ENCODE measurements at regions not wholly inside any gene's neighbourhood (a gene's known extent, or its start where the extent isn't known, plus 50 kb on each side); places are given as distances from the start of the nearest gene placed in this dataset.
A peak's percentile ranks its signal among the peaks of the same experiment; 100 is the strongest.
"Not testable (repeated sequence)": the region's sequence is repeated elsewhere in the genome, so short reads cannot be mapped to it uniquely, and the experiment has no call there.

- peak overlapping the region in 1 of 2 donors; percentile 17 for H3K4me3 Mint-ChIP-seq
- not testable (repeated sequence) for H3K27me3 Mint-ChIP-seq; H3K27ac Mint-ChIP-seq; ATAC-seq (replicated peaks); DNase-seq; H3K36me3 Mint-ChIP-seq; H3K9me3 Mint-ChIP-seq
- H3K4me1 Mint-ChIP-seq = peaks cover 18 to 25% of the 10 kb centered on the region in 2 donors
Measured at GRCh38 chr2:88887466-88887865, 196.0 kb downstream of the RPIA start.

DNA sequence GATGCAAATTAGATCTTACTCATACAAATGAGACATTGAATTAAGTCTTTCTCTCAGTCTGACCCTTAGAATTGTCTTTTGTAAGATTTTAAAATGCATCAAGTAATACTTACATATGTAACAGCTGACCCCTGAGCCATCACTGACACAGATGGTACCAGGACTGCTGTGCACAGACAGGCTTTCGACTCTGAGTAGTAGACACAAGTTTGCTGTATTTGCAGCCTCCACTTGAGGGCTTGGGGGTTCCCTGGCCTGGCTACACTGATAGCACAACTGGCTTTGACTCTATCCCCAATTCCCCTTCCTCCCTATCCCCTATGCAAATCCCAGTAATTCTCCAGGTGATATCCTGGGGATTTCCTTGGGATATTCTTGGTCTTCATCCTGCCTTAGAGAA lies 200.7 kb downstream of the RPIA start:
- ATAC-seq (replicated peaks) = no peak
- no peaks in the 10 kb centered on the region for H3K36me3 Mint-ChIP-seq
- H3K9me3 Mint-ChIP-seq = no peaks in the 10 kb centered on the region
- no peak overlapping the region for H3K4me3 Mint-ChIP-seq
- no peaks in the 10 kb centered on the region for H3K27me3 Mint-ChIP-seq
- H3K27ac Mint-ChIP-seq = no peak overlapping the region
- no peak for DNase-seq
- peaks cover 8 to 9% of the 10 kb centered on the region in 2 donors for H3K4me1 Mint-ChIP-seq

GRCh38 chr2:88892788-88893187 lies 201.3 kb downstream of the RPIA start:
- H3K27me3 Mint-ChIP-seq = no peaks in the 10 kb centered on the region
- DNase-seq (no peak), ATAC-seq (replicated peaks) (no peak)
- H3K9me3 Mint-ChIP-seq = no peaks in the 10 kb centered on the region
- H3K36me3 Mint-ChIP-seq = no peaks in the 10 kb centered on the region
- no peak overlapping the region for H3K27ac Mint-ChIP-seq
- no peak overlapping the region for H3K4me3 Mint-ChIP-seq
- peaks cover 4 to 7% of the 10 kb centered on the region in 2 donors for H3K4me1 Mint-ChIP-seq

- peaks cover 1 to 3% of the 10 kb centered on the region in 2 donors for H3K9me3 Mint-ChIP-seq
- peak in 1 of 2 donors; percentile 10 for ATAC-seq (replicated peaks)
- no peak for DNase-seq
- H3K27ac Mint-ChIP-seq = no peak overlapping the region
- no peaks in the 10 kb centered on the region for H3K27me3 Mint-ChIP-seq
- H3K4me1 Mint-ChIP-seq = peaks cover 8% of the 10 kb centered on the region in 2 donors
- H3K4me3 Mint-ChIP-seq = peak overlapping the region in 1 of 2 donors; percentile 22
- H3K36me3 Mint-ChIP-seq = peaks cover 0 to 3% of the 10 kb centered on the region in 2 donors
Measured at GRCh38 chr2:88896971-88897370, 205.5 kb downstream of the RPIA start.

GRCh38 chr2:88897715-88898114 lies 206.2 kb downstream of the RPIA start:
- Mint-ChIP-seq H3K27me3 (no peaks in the 10 kb centered on the region), H3K4me3 (peak overlapping the region; percentile 23 to 37), H3K27ac (peak overlapping the region; percentile 75), H3K36me3 (peaks cover 0 to 3% of the 10 kb centered on the region in 2 donors), H3K4me1 (peaks cover 8% of the 10 kb centered on the region in 2 donors), H3K9me3 (peaks cover 1 to 3% of the 10 kb centered on the region in 2 donors)
- peak; percentile 76 to 79 for ATAC-seq (replicated peaks)
- no peak for DNase-seq

GRCh38 chr2:88903749-88904353 lies 212.4 kb downstream of the RPIA start:
- H3K27me3 Mint-ChIP-seq = no peaks in the 10 kb centered on the region
- H3K36me3 Mint-ChIP-seq = peaks cover 0 to 3% of the 10 kb centered on the region in 2 donors
- DNase-seq = no peak
- peak overlapping the region; percentile 42 for H3K27ac Mint-ChIP-seq
- peaks cover 1 to 3% of the 10 kb centered on the region in 2 donors for H3K9me3 Mint-ChIP-seq
- H3K4me3 Mint-ChIP-seq = no peak overlapping the region
- peaks cover 0 to 6% of the 10 kb centered on the region in 2 donors for H3K4me1 Mint-ChIP-seq
- ATAC-seq (replicated peaks) = peak; percentile 63 to 68

GRCh38 chr2:88913280-88913679 lies 221.8 kb downstream of the RPIA start:
- Mint-ChIP-seq H3K27ac (no peak overlapping the region), H3K9me3 (no peaks in the 10 kb centered on the region), H3K27me3 (no peaks in the 10 kb centered on the region), H3K36me3 (no peaks in the 10 kb centered on the region), H3K4me1 (peaks cover 1 to 16% of the 10 kb centered on the region in 2 donors), H3K4me3 (no peak overlapping the region)
- DNase-seq (no peak), ATAC-seq (replicated peaks) (peak; percentile 42 to 59)

DNA sequence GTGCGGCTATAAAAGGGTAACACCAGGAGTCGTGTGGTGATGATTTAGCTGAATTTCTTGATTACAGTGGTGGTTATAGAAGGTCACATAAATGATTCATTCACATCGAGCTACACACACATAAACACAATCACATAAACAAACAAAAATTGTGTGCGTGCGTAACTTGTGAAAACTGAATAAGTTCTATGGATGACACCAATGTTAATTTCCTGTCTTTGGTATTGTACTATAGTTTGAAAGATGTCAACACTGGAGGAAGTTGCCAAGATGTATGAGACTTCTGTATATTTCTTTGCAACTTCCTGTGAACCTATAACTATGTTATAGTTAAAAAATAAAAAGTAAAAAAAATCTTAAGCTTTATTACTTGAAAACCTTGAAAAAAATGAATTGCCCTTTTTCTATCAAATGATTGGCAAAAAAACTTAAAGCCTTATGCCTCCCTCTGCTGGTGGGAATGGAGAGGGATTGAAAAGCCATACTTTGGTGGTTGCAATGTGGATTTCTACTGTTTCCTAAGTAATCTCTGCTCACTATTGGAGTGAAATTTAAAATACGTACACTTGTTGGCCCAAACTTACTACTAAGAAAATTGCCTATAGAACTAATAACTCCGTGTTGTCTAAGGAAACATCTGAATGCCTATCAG lies 227.7 kb downstream of the RPIA start:
- ATAC-seq (replicated peaks) = no peak
- Mint-ChIP-seq H3K27me3 (no peaks in the 10 kb centered on the region), H3K4me1 (peaks cover 1 to 6% of the 10 kb centered on the region in 2 donors), H3K4me3 (no peak overlapping the region), H3K27ac (no peak overlapping the region), H3K36me3 (no peaks in the 10 kb centered on the region), H3K9me3 (no peaks in the 10 kb centered on the region)
- DNase-seq = no peak

DNA sequence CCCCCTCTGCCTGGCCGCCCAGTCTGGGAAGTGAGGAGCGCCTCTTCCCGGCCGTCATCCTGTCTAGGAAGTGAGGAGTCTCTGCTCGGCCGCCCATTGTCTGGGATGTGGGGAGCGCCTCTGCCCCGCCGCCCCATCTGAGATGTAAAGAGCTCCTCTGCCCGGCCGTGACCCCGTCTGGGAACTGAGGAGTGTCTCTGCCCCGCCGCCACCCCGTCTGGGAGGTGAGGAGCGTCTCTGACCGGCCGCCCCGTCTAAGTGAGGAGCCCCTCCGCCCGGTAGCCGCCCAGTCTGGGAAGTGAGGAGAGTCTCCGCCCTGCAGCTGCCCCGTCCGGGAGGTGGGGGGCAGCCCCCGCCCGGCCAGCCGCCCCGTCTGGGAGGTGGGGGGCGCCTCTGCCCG lies 228.9 kb downstream of the RPIA start:
- not testable (repeated sequence) for DNase-seq; H3K27me3 Mint-ChIP-seq; H3K4me3 Mint-ChIP-seq; H3K27ac Mint-ChIP-seq; H3K36me3 Mint-ChIP-seq; H3K4me1 Mint-ChIP-seq; ATAC-seq (replicated peaks); H3K9me3 Mint-ChIP-seq

DNA sequence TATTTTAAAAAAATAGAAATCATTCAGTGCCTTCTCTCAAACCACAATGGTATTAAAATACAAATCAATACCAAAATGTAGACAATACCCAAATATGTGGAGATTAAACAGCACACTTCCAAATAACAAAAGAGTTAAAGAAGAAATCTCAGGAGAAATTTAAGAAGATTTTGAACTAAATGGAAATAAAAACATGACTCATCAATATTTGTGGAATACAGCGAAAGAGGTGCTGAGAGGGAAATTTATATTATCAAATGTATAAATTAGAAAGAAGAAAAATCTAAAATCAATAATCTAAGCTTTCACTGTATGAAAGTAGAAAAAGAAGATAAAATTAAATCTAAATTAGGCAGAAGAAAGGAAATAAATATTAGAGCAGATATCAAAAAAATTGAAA lies 233.1 kb downstream of the RPIA start:
- DNase-seq (no peak), ATAC-seq (replicated peaks) (no peak)
- Mint-ChIP-seq H3K27me3 (no peaks in the 10 kb centered on the region), H3K4me3 (no peak overlapping the region), H3K4me1 (no peaks in the 10 kb centered on the region), H3K36me3 (no peaks in the 10 kb centered on the region), H3K9me3 (no peaks in the 10 kb centered on the region), H3K27ac (no peak overlapping the region)

DNA sequence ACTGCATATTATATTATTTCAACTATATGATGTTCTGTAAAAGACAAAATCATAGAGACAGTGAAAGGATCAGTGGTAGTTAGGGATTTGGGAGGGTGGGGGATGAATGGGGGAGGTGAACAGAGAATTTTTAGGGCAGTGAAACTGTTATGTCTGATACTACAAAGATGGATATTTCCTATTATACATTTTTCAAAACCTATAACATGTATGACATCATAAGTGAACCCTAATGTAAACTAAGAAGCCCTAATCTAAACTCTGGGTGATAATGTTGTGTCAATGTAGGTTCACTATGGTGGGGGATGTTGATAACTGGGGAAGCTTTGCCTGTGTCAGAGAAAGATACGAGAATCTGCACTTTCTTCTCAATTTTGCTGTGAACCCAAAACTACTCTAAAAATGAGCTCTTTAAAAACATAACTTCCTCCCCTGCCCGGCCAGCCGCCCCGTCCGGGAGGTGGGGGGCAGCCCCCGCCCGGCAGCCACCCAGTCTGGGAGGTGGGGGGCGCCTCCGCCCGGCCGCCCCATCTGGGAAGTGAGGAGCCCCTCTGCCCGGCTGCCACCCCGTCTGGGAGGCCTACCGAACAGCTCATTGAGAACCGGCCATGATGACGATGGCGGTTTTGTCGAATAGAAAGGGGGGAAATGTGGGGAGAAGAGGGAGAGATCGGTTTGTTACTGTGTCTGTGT lies 234.4 kb downstream of the RPIA start:
- Mint-ChIP-seq H3K36me3 (no peaks in the 10 kb centered on the region), H3K9me3 (no peaks in the 10 kb centered on the region), H3K27me3 (no peaks in the 10 kb centered on the region), H3K4me1 (no peaks in the 10 kb centered on the region), H3K4me3 (no peak overlapping the region), H3K27ac (no peak overlapping the region)
- no peak for ATAC-seq (replicated peaks)
- DNase-seq = no peak

GRCh38 chr2:88927128-88927527 lies 235.7 kb downstream of the RPIA start:
- no peak for DNase-seq
- no peaks in the 10 kb centered on the region for H3K9me3 Mint-ChIP-seq
- no peak overlapping the region for H3K4me3 Mint-ChIP-seq
- no peak for ATAC-seq (replicated peaks)
- no peaks in the 10 kb centered on the region for H3K27me3 Mint-ChIP-seq
- no peaks in the 10 kb centered on the region for H3K4me1 Mint-ChIP-seq
- no peaks in the 10 kb centered on the region for H3K36me3 Mint-ChIP-seq
- H3K27ac Mint-ChIP-seq = no peak overlapping the region

DNA sequence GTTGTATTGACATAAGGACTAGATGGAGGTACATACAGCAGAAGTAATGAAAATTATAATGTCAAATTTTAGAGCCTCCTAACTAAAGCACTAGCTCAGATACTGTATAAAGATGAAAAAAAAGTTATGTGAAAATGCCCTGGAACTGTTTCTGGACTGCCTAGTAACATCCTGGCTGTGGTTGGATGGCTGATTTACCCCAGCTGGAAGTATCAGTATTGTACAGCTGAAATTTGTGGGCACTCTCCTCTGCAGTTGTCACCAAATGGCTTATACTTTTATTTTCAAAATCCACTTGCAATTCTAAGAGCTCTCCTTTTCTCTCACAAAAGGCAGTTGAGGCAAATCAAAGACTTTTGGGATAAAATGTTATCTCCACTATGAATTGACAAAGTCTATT lies 239.2 kb downstream of the RPIA start:
- H3K27me3 Mint-ChIP-seq = no peaks in the 10 kb centered on the region
- H3K27ac Mint-ChIP-seq = no peak overlapping the region
- H3K4me1 Mint-ChIP-seq = peaks cover 0 to 3% of the 10 kb centered on the region in 2 donors
- ATAC-seq (replicated peaks) (no peak), DNase-seq (no peak)
- H3K36me3 Mint-ChIP-seq = peaks cover 0 to 2% of the 10 kb centered on the region in 2 donors
- H3K9me3 Mint-ChIP-seq = no peaks in the 10 kb centered on the region
- no peak overlapping the region for H3K4me3 Mint-ChIP-seq

GRCh38 chr2:88932686-88933085 lies 241.2 kb downstream of the RPIA start:
- Mint-ChIP-seq H3K27ac (no peak overlapping the region), H3K9me3 (no peaks in the 10 kb centered on the region), H3K4me1 (peaks cover 0 to 3% of the 10 kb centered on the region in 2 donors), H3K4me3 (no peak overlapping the region), H3K27me3 (no peaks in the 10 kb centered on the region), H3K36me3 (peaks cover 0 to 2% of the 10 kb centered on the region in 2 donors)
- no peak for DNase-seq
- no peak for ATAC-seq (replicated peaks)

GRCh38 chr2:88933091-88933490 lies 241.6 kb downstream of the RPIA start:
- H3K36me3 Mint-ChIP-seq = peaks cover 0 to 2% of the 10 kb centered on the region in 2 donors

More at GRCh38 chr2:88933091-88933490, 241.6 kb downstream of the RPIA start:
- Mint-ChIP-seq H3K27ac (peak overlapping the region; percentile 9), H3K27me3 (no peaks in the 10 kb centered on the region), H3K4me1 (peaks cover 0 to 3% of the 10 kb centered on the region in 2 donors), H3K4me3 (no peak overlapping the region), H3K9me3 (no peaks in the 10 kb centered on the region)
- ATAC-seq (replicated peaks) (no peak), DNase-seq (no peak)

All from stimulated activated naive B cell treated with anti-CD40 and anti-IgM and Interleukin-4, amounts not matched to agents 10 μg/mL and 1 μg/mL and 100 μg/mL, for 72 hours (primary cell).